ENCODE measurements at regions not wholly inside any gene's neighbourhood (a gene's known extent, or its start where the extent isn't known, plus 50 kb on each side); places are given as distances from the start of the nearest gene placed in this dataset.

GRCh38 chr6:170172825-170173256 lies 118.0 kb downstream of the DLL1 start:
- H3K4me3 ChIP-seq (ENCODE audit: low read depth, low read length), result no peak overlapping the region
- H3K27ac ChIP-seq, result no peak overlapping the region

GRCh38 chr6:170172392-170172791 lies 118.5 kb downstream of the DLL1 start:
- no peak overlapping the region for H2AFZ ChIP-seq
- H3K27ac ChIP-seq, result no peak overlapping the region
- no peak overlapping the region for H3K4me3 ChIP-seq (ENCODE audit: low read depth, low read length)
- H3K4me2 ChIP-seq (ENCODE audit: low read length), result no peak overlapping the region
- no peaks in the 10 kb centered on the region for H3K9me3 ChIP-seq (ENCODE audit: control insufficient read depth, low read length)
- H3K79me2 ChIP-seq, result no peaks in the 10 kb centered on the region
- no peaks in the 10 kb centered on the region for H3K4me1 ChIP-seq
- H3K9ac ChIP-seq, result no peak overlapping the region
- TF ChIP-seq, protein P1, sequence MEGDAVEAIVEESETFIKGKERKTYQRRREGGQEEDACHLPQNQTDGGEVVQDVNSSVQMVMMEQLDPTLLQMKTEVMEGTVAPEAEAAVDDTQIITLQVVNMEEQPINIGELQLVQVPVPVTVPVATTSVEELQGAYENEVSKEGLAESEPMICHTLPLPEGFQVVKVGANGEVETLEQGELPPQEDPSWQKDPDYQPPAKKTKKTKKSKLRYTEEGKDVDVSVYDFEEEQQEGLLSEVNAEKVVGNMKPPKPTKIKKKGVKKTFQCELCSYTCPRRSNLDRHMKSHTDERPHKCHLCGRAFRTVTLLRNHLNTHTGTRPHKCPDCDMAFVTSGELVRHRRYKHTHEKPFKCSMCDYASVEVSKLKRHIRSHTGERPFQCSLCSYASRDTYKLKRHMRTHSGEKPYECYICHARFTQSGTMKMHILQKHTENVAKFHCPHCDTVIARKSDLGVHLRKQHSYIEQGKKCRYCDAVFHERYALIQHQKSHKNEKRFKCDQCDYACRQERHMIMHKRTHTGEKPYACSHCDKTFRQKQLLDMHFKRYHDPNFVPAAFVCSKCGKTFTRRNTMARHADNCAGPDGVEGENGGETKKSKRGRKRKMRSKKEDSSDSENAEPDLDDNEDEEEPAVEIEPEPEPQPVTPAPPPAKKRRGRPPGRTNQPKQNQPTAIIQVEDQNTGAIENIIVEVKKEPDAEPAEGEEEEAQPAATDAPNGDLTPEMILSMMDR (IDR thresholded peaks at IDR 0.05), result no peak
- no peaks in the 10 kb centered on the region for H3K36me3 ChIP-seq (ENCODE audit: control insufficient read depth, insufficient read depth, low read length)
- no peaks in the 10 kb centered on the region for H3K27me3 ChIP-seq (ENCODE audit: control insufficient read depth, insufficient read depth, low read length)

More at GRCh38 chr6:170172825-170173256, 118.0 kb downstream of the DLL1 start:
- Histone ChIP-seq H3K4me2 (ENCODE audit: low read length) (no peak overlapping the region), H3K4me1 (no peaks in the 10 kb centered on the region), H3K27me3 (ENCODE audit: control insufficient read depth, insufficient read depth, low read length) (no peaks in the 10 kb centered on the region), H3K36me3 (ENCODE audit: control insufficient read depth, insufficient read depth, low read length) (no peaks in the 10 kb centered on the region), H3K9ac (no peak overlapping the region), H3K79me2 (no peaks in the 10 kb centered on the region), H2AFZ (no peak overlapping the region), H3K9me3 (ENCODE audit: control insufficient read depth, low read length) (no peaks in the 10 kb centered on the region)
- TF ChIP-seq, protein P1 (IDR thresholded peaks at IDR 0.05), result no peak

DNA sequence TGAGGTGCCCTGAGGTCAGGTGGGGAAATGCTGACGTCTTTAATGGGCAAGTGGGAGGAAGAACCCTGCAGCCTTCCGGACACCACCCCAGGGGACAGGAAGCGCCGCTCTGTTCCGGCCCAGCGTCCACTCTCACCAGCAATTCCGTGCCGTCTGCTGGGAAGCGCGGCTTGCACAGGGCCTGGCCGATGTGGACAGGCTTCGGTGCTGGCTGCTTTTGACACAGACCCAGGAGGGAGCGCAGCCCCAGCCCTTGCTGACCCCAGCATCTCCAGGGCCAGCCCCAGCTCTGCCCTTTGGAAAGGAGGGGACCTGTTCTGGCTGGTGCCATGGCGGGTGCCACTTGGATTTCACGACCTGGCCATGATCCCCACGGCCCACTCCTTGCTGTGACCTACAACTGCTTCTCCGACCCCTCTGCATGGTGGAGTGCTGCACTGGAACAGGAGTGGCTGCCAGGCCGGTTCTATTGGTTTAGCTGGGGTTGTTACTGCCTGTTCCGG lies 123.2 kb downstream of the DLL1 start:
- Histone ChIP-seq H3K4me3 (ENCODE audit: low read depth, low read length) (no peak overlapping the region), H3K9ac (no peak overlapping the region)

DNA sequence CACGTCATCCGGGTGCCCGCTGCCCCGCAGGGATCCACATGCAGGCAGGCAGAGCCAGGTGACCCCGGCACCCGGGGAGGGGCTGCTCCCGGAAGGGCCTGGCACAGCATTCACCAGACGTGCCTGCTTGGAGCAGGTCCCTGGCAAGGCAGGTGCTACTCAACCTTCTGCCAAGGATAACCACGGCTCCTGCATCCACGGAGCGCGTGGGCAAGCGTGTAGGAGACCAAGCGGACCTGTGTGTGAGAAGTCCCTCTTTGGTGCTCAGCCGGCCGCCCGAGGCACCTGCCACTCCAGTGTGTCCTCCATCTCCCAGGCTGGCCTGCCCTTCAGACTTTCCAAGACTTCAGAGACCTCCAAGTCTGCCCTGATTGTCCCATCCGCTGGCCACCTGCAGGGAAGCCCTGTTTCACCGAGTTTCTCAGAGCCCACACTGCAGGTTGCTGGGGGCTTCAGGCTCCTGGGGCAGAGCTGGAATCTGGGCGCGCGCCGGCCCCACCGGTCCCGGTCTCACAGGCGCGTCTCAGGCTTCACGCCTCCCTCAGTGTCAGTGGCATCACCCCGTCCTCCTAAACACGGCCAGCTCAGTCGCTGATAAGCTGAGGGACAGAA lies 124.3 kb downstream of the DLL1 start:
- H2AFZ ChIP-seq, result no peak overlapping the region
- no peaks in the 10 kb centered on the region for H3K79me2 ChIP-seq
- no peaks in the 10 kb centered on the region for H3K27me3 ChIP-seq (ENCODE audit: control insufficient read depth, insufficient read depth, low read length)
- no peak overlapping the region for H3K27ac ChIP-seq
- H3K4me3 ChIP-seq (ENCODE audit: low read depth, low read length), result no peak overlapping the region
- H3K36me3 ChIP-seq (ENCODE audit: control insufficient read depth, insufficient read depth, low read length), result no peaks in the 10 kb centered on the region
- TF ChIP-seq, protein P1 (IDR thresholded peaks at IDR 0.05), result no peak
- H3K4me2 ChIP-seq (ENCODE audit: low read length), result no peak overlapping the region
- no peaks in the 10 kb centered on the region for H3K4me1 ChIP-seq
- no peak overlapping the region for H3K9ac ChIP-seq
- H3K9me3 ChIP-seq (ENCODE audit: control insufficient read depth, low read length), result no peaks in the 10 kb centered on the region

More for the DNA sequence above, 123.2 kb downstream of the DLL1 start:
- no peaks in the 10 kb centered on the region for H3K9me3 ChIP-seq (ENCODE audit: control insufficient read depth, low read length)
- no peak overlapping the region for H2AFZ ChIP-seq
- no peaks in the 10 kb centered on the region for H3K79me2 ChIP-seq
- TF ChIP-seq, protein P1 (IDR thresholded peaks at IDR 0.05), result no peak
- no peak overlapping the region for H3K4me2 ChIP-seq (ENCODE audit: low read length)
- H3K36me3 ChIP-seq (ENCODE audit: control insufficient read depth, insufficient read depth, low read length), result no peaks in the 10 kb centered on the region
- peak overlapping the region; percentile 24 for H3K27ac ChIP-seq
- H3K27me3 ChIP-seq (ENCODE audit: control insufficient read depth, insufficient read depth, low read length), result no peaks in the 10 kb centered on the region
- no peaks in the 10 kb centered on the region for H3K4me1 ChIP-seq
